ENCODE measurements at regions not wholly inside any gene's neighbourhood (a gene's known extent, or its start where the extent isn't known, plus 50 kb on each side); places are given as distances from the start of the nearest gene placed in this dataset.
A peak's percentile ranks its signal among the peaks of the same experiment; 100 is the strongest.
"Not testable (repeated sequence)": the region's sequence is repeated elsewhere in the genome, so short reads cannot be mapped to it uniquely, and the experiment has no call there.

GRCh38 chr9:78144008-78144381 lies 91.9 kb upstream of the CEP78 start:
- H3K9ac ChIP-seq (ENCODE audit: low read depth, low read length, poor library complexity, severe bottlenecking), result no peak overlapping the region
- peaks cover 4% of the 10 kb centered on the region; the same call in 1 of the 2 replicates for H3K9me3 ChIP-seq (ENCODE audit: insufficient read depth, low read depth, low read length)
- H3K36me3 ChIP-seq (ENCODE audit: insufficient read depth, low read length), result no peaks in the 10 kb centered on the region
- no peak overlapping the region for H2AFZ ChIP-seq (ENCODE audit: low read length)
- no peaks in the 10 kb centered on the region for H3K9me2 ChIP-seq (replicated peaks; ENCODE audit: low read depth, low read length)
- no peaks in the 10 kb centered on the region for H3K27me3 ChIP-seq (ENCODE audit: insufficient read depth, low read length, poor library complexity, severe bottlenecking)
- no peaks in the 10 kb centered on the region for H3F3A ChIP-seq (ENCODE audit: low read depth)
- H3K79me2 ChIP-seq (ENCODE audit: insufficient read depth, low read length), result no peaks in the 10 kb centered on the region
- H3K4me3 ChIP-seq (ENCODE audit: low read length, poor library complexity, severe bottlenecking), result no peak overlapping the region
- H3K4me2 ChIP-seq (ENCODE audit: low read depth, low read length, poor library complexity, severe bottlenecking), result no peak overlapping the region
- H3K4me1 ChIP-seq (ENCODE audit: insufficient read depth, low read length, poor library complexity, severe bottlenecking), result no peaks in the 10 kb centered on the region
- TF ChIP-seq CTCF (conservative IDR thresholded peaks at IDR 0.05; ENCODE audit: low read length) (no peak), EZH2phosphoT487 (IDR thresholded peaks at IDR 0.05; ENCODE audit: borderline replicate concordance) (no peak)
- H4K20me1 ChIP-seq (ENCODE audit: insufficient read depth, low read length, poor library complexity, severe bottlenecking), result no peaks in the 10 kb centered on the region

- peaks cover 4% of the 10 kb centered on the region; the same call in 1 of the 2 replicates for H3K9me3 ChIP-seq (ENCODE audit: insufficient read depth, low read depth, low read length)
- H3F3A ChIP-seq (ENCODE audit: low read depth), result no peaks in the 10 kb centered on the region
- H3K79me2 ChIP-seq (ENCODE audit: insufficient read depth, low read length), result no peaks in the 10 kb centered on the region
- no peaks in the 10 kb centered on the region for H3K36me3 ChIP-seq (ENCODE audit: insufficient read depth, low read length)
- no peak overlapping the region for H2AFZ ChIP-seq (ENCODE audit: low read length)
- TF ChIP-seq EZH2phosphoT487 (IDR thresholded peaks at IDR 0.05; ENCODE audit: borderline replicate concordance) (no peak), CTCF (conservative IDR thresholded peaks at IDR 0.05; ENCODE audit: low read length) (no peak)
- H3K9ac ChIP-seq (ENCODE audit: low read depth, low read length, poor library complexity, severe bottlenecking), result no peak overlapping the region
- no peak overlapping the region for H3K4me2 ChIP-seq (ENCODE audit: low read depth, low read length, poor library complexity, severe bottlenecking)
- H3K4me1 ChIP-seq (ENCODE audit: insufficient read depth, low read length, poor library complexity, severe bottlenecking), result no peaks in the 10 kb centered on the region
- no peak overlapping the region for H3K4me3 ChIP-seq (ENCODE audit: low read length, poor library complexity, severe bottlenecking)
- H4K20me1 ChIP-seq (ENCODE audit: insufficient read depth, low read length, poor library complexity, severe bottlenecking), result no peaks in the 10 kb centered on the region
- no peaks in the 10 kb centered on the region for H3K9me2 ChIP-seq (replicated peaks; ENCODE audit: low read depth, low read length)
- H3K27me3 ChIP-seq (ENCODE audit: insufficient read depth, low read length, poor library complexity, severe bottlenecking), result no peaks in the 10 kb centered on the region
These were observed 92.4 kb upstream of the CEP78 start for GRCh38 chr9:78143281-78144007.

DNA sequence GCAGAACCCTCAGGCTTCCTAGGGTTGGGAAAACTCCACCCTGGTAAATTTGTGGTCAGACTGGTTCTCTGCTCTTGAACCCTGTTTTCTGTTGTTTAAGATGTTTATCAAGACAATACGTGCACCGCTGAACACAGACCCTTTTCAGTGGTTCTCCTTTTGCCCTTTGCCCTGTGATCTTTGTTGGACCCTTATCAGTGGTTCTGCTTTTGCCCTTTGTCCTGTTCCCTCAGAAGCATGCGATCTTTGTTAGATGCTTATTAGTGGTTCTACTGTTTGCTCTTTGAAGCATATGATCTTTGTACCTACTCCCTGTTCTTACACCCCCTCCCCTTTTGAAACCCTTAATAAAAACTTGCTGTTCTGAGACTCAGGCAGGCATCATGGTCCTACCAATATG lies 93.6 kb upstream of the CEP78 start:
- H3K9me3 ChIP-seq (ENCODE audit: insufficient read depth, low read depth, low read length); H2AFZ ChIP-seq (ENCODE audit: low read length); H3K4me2 ChIP-seq (ENCODE audit: low read depth, low read length, poor library complexity, severe bottlenecking); H3K4me3 ChIP-seq (ENCODE audit: low read length, poor library complexity, severe bottlenecking); H4K20me1 ChIP-seq (ENCODE audit: insufficient read depth, low read length, poor library complexity, severe bottlenecking); H3K9me2 ChIP-seq (replicated peaks; ENCODE audit: low read depth, low read length); H3K36me3 ChIP-seq (ENCODE audit: insufficient read depth, low read length); H3K4me1 ChIP-seq (ENCODE audit: insufficient read depth, low read length, poor library complexity, severe bottlenecking); H3F3A ChIP-seq (ENCODE audit: low read depth); H3K9ac ChIP-seq (ENCODE audit: low read depth, low read length, poor library complexity, severe bottlenecking); H3K27me3 ChIP-seq (ENCODE audit: insufficient read depth, low read length, poor library complexity, severe bottlenecking); H3K79me2 ChIP-seq (ENCODE audit: insufficient read depth, low read length): not testable (repeated sequence)

GRCh38 chr9:78133751-78134150 lies 102.1 kb upstream of the CEP78 start:
- H3K4me1 ChIP-seq (ENCODE audit: insufficient read depth, low read length, poor library complexity, severe bottlenecking), result peaks cover 20% of the 10 kb centered on the region
- no peaks in the 10 kb centered on the region for H3K36me3 ChIP-seq (ENCODE audit: insufficient read depth, low read length)
- TF ChIP-seq CTCF (conservative IDR thresholded peaks at IDR 0.05; ENCODE audit: low read length) (no peak), EZH2phosphoT487 (IDR thresholded peaks at IDR 0.05; ENCODE audit: borderline replicate concordance) (no peak)
- no peaks in the 10 kb centered on the region for H3F3A ChIP-seq (ENCODE audit: low read depth)
- no peak overlapping the region for H3K4me2 ChIP-seq (ENCODE audit: low read depth, low read length, poor library complexity, severe bottlenecking)
- no peaks in the 10 kb centered on the region for H3K9me3 ChIP-seq (ENCODE audit: insufficient read depth, low read depth, low read length)
- no peaks in the 10 kb centered on the region for H3K9me2 ChIP-seq (replicated peaks; ENCODE audit: low read depth, low read length)
- no peaks in the 10 kb centered on the region for H3K79me2 ChIP-seq (ENCODE audit: insufficient read depth, low read length)
- no peaks in the 10 kb centered on the region for H4K20me1 ChIP-seq (ENCODE audit: insufficient read depth, low read length, poor library complexity, severe bottlenecking)
- no peak overlapping the region for H3K9ac ChIP-seq (ENCODE audit: low read depth, low read length, poor library complexity, severe bottlenecking)
- H3K27me3 ChIP-seq (ENCODE audit: insufficient read depth, low read length, poor library complexity, severe bottlenecking), result no peaks in the 10 kb centered on the region
- H3K4me3 ChIP-seq (ENCODE audit: low read length, poor library complexity, severe bottlenecking), result no peak overlapping the region
- peak overlapping the region; percentile 80; the same call in 1 of the 2 replicates for H2AFZ ChIP-seq (ENCODE audit: low read length)

Measured in Loucy (cell line).